ENCODE measurements at regions not wholly inside any gene's neighbourhood (a gene's known extent, or its start where the extent isn't known, plus 50 kb on each side); places are given as distances from the start of the nearest gene placed in this dataset.

- TF ChIP-seq FOXM1 (IDR thresholded peaks at IDR 0.05; ENCODE audit: borderline replicate concordance) (no peak), ARNT (IDR thresholded peaks at IDR 0.05) (no peak), ZNF384 (IDR thresholded peaks at IDR 0.05) (no peak), SUZ12 (IDR thresholded peaks at IDR 0.05) (no peak), NFRKB (IDR thresholded peaks at IDR 0.05) (no peak), LEF1 (IDR thresholded peaks at IDR 0.05; ENCODE audit: borderline replicate concordance) (no peak)
These were observed 411.1 kb downstream of the SHANK2 start for GRCh38 chr11:70841264-70841663.

Data from HEK293T (cell line).